Bronchial epithelial cell (primary cell): ENCODE measurements at regions not wholly inside any gene's neighbourhood (a gene's known extent, or its start where the extent isn't known, plus 50 kb on each side); places are given as distances from the start of the nearest gene placed in this dataset.

Experiments
- DNase-seq: peaks from one replicate; pipeline ENCODE4 v3.0.0-alpha.2; 2010; ENCODE audit warnings: low read depth
- FAIRE-seq: peaks from 2 replicates; lab custom pipeline; 2011; peaks lifted over from hg19 to GRCh38; lab: Jason Lieb, UNC
- H3K27me3 ChIP-seq: 2 replicates; pipeline ENCODE4 v1.5.1; 2011; ENCODE audit warnings: low read length; ENCODE audit not compliant: control insufficient read depth, insufficient read depth
- H3K36me3 ChIP-seq: 2 replicates; pipeline ENCODE4 v1.5.1; 2011; ENCODE audit warnings: low read length; ENCODE audit not compliant: control insufficient read depth, insufficient read depth
- H3K4me3 ChIP-seq: 2 replicates; pipeline ENCODE4 v1.5.1; 2011; ENCODE audit warnings: mild to moderate bottlenecking, low read depth, low read length, control low read depth
- TF ChIP-seq, protein P1 (sequence below): IDR thresholded peaks from 2 replicates; pipeline ENCODE4 v1.5.1; 2011; ENCODE audit warnings: mild to moderate bottlenecking, moderate library complexity, low read length, control low read depth, inconsistent platforms; ENCODE audit not compliant: insufficient read depth, severe bottlenecking

DNA sequence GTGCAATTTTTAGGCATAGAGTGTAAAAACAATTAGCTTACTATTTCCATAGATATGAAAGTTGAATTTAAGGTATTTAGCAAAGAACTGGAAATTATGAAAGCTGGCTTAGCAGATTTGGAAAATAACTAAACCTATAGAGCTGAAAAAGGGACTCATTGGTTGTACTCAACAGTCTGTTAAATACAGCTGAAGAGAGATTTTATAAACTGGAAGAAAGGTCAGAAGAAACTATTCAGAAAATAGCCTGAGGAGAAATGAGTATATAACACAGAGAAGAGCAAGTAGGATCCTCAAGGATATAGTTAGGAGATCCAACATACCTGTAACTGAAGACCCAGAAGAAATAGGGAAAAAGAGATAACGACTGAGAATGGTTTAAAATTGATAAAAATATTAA, 97.6 kb upstream of the SLIT3 start:
- Histone ChIP-seq H3K36me3 (no peaks in the 10 kb centered on the region), H3K4me3 (no peak overlapping the region), H3K27me3 (no peaks in the 10 kb centered on the region)
- TF ChIP-seq, protein P1, sequence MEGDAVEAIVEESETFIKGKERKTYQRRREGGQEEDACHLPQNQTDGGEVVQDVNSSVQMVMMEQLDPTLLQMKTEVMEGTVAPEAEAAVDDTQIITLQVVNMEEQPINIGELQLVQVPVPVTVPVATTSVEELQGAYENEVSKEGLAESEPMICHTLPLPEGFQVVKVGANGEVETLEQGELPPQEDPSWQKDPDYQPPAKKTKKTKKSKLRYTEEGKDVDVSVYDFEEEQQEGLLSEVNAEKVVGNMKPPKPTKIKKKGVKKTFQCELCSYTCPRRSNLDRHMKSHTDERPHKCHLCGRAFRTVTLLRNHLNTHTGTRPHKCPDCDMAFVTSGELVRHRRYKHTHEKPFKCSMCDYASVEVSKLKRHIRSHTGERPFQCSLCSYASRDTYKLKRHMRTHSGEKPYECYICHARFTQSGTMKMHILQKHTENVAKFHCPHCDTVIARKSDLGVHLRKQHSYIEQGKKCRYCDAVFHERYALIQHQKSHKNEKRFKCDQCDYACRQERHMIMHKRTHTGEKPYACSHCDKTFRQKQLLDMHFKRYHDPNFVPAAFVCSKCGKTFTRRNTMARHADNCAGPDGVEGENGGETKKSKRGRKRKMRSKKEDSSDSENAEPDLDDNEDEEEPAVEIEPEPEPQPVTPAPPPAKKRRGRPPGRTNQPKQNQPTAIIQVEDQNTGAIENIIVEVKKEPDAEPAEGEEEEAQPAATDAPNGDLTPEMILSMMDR: no peak
- no peak for DNase-seq
- no peak for FAIRE-seq

DNA sequence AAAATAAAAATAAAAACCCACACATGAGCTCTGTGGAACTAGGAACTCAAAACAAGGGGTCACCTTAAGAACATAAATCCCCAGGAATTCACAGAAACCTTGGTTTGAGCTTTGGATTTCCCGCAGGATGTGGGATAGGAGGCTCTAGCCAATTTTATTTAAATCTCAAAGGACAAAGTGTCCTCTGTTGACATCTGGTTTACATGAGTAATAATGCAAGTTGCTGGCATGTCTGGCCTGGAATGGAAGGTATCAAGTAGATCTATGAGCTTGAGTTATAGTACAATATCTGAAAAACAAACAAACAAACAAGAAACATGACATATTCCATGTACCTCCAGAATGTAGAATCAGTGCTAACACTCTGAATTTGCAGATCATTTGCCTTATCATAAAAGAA, 94.2 kb upstream of the SLIT3 start:
- Histone ChIP-seq H3K4me3 (no peak overlapping the region), H3K27me3 (peaks cover 2% of the 10 kb centered on the region), H3K36me3 (no peaks in the 10 kb centered on the region)
- FAIRE-seq (no peak), DNase-seq (peak; percentile 19)
- TF ChIP-seq, protein P1: no peak

DNA sequence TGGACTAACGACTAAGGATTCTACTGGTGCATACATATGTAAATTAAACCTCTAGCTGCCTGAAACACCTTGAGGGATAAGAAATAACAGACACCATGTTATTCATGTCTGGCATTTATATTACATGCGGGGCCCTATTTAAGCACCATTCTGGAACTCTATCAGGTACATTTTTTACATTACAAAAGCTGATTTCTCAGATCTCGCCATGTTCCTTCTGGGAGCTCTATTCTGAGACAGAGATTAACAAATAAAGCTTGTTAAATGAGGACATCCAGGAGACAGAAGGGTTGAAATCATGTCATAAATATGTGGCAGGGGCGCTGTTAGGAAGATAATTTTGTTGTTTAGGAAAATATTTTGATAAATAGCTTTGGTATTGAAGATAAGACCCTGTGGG, 93.4 kb upstream of the SLIT3 start:
- FAIRE-seq: no peak
- Histone ChIP-seq H3K4me3 (no peak overlapping the region), H3K27me3 (peaks cover 2% of the 10 kb centered on the region), H3K36me3 (no peaks in the 10 kb centered on the region)
- TF ChIP-seq, protein P1: no peak
- no peak for DNase-seq

DNA sequence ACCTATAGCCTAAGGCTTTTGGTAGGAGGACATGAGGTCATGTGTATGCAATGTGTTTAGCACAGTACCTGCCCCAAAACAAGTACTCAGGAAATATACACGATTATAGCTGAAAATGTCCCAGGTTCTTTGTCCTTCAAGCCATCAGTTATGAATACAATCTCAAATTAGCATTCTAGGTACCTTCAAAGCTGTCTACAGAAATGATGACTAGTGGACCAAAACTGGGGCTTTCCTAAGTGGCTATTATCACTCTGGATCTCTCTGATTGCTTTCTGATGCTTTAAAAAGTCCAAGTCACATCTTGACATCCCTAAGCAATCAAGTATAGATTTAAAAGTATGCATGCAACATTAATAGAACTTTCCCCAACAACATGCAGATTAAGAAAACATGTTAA, 93.0 kb upstream of the SLIT3 start:
- peaks cover 2% of the 10 kb centered on the region for H3K27me3 ChIP-seq
- no peak overlapping the region for H3K4me3 ChIP-seq
- TF ChIP-seq, protein P1: no peak
- no peaks in the 10 kb centered on the region for H3K36me3 ChIP-seq
- FAIRE-seq: no peak
- DNase-seq: no peak

DNA sequence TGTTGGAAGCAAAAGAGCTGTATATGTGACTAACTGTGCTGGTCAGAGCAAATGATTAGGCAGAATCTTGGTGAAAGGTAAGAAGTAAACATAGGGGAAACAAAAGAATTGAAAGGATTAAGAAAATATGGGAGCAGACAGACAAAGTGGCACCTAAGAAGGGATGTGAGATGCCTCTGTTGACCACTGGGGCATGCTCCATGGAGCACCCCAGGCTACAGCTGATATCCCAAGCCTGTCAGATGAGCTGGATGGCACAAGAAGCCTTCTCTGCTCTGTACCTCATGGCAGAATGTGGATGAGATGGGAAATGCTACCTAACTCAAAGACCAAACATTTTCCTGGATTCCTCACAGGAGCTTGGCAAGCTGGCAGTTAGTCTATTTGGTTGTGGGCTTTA, 89.3 kb upstream of the SLIT3 start:
- FAIRE-seq (peak; percentile 79), DNase-seq (no peak)
- TF ChIP-seq, protein P1: no peak

DNA sequence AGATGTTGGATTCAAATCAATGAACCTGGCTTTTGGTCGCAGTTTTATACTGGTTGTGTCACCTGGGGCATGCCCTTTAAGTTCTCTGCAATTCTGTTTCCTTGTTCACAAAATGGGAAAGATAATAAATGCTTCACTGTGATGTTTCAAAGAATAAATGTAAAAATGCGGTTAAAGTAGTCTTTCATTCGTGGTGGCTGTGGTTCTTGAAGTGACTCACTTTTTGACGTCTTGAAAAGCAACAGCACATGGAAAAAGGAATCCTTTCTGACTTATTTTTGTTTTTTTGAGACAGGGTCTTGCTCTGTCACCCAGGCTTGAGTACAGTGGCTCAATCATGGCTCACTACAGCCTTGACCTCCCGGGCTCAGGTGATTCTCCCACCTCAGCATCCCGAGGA, 88.4 kb upstream of the SLIT3 start:
- DNase-seq: no peak
- peaks cover 2% of the 10 kb centered on the region for H3K27me3 ChIP-seq
- no peak overlapping the region for H3K4me3 ChIP-seq
- no peaks in the 10 kb centered on the region for H3K36me3 ChIP-seq
- FAIRE-seq: no peak
- TF ChIP-seq, protein P1: no peak

More for the DNA sequence above, 89.3 kb upstream of the SLIT3 start:
- no peak overlapping the region for H3K4me3 ChIP-seq
- H3K27me3 ChIP-seq: peaks cover 2% of the 10 kb centered on the region
- H3K36me3 ChIP-seq: no peaks in the 10 kb centered on the region
